GM18907 (cell line): ENCODE measurements at regions not wholly inside any gene's neighbourhood (a gene's known extent, or its start where the extent isn't known, plus 50 kb on each side); places are given as distances from the start of the nearest gene placed in this dataset.

Source experiments
- ATAC-seq: cut with Tn5 transposase; IDR thresholded peaks from one replicate; pipeline ENCODE4 v1.9.1; 2021; ENCODE audit warnings: mild to moderate bottlenecking, moderate library complexity; ENCODE audit not compliant: unreplicated experiment

GRCh38 chr11:116134450-116134849, 630.2 kb upstream of the CADM1 start:
- no peak for ATAC-seq

DNA sequence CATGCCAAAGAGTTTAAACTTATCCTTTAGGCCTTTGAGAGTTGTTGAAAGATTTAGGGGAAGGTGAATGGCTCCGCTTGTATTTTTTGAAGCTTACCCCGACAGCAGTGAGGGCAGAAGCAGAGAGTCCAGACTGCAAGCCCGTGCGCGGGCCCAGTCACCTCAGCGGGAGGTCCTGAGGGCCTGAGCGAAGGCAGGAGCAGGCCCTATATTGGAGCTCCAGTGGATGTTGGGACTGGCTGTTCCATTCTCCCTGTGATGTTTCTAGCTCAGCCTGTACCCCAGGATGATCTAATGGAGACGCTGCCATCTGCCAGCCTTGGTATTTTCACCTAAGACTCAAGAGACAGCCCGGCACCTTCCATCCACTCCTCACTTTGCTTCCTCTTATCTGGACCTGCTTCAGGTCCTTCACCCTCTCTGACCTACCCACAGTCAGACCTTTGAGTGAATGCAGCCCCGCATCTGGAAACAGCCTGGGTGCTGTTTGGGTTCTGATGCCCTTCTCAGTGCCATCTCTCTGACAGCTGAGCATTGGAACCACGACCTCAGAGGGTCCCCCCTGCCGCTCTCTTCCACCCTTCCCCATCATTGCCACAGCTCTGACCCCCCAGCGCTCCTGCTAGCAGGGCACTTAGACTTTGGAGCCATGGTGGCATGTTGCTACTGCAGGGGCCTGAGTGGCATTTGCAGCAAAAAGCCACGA, 628.2 kb upstream of the CADM1 start:
- no peak for ATAC-seq

DNA sequence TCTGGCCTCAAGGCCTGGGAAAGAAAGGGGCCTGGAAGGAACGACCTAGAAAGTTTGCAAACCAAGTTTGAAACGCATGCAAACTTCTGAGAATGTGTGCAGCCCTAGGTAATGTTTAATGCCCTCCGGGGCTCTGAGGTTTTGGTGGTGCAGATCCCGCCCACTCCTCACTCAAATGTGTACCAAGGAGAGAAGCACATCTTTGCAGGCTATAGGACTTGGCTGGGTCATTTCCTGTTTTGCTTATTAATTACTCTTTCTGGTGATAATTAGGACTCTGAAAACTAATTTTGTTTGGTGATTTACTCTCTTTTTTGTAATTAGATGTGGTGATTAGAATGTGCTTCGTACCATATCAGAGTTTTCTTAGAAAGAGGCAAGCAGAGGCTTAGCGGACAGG, 625.9 kb upstream of the CADM1 start:
- no peak for ATAC-seq

DNA sequence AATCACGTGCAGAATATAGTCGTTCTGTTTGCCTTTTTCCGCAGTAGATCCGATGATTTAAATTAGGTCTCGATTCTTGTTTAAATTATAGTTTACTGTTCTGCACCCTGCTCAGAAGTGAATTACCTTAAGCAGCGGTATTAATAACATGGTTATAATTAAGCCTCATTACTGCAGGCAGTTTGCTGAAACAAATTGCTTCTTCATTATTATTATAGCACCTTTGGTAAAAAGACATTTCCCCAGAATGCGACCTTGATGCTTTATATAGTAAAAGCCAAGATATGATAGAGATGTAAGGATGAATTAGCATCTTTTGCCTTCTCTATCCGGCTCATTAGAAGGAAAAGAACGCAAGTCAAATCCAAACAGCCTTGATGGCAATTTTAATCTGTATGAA, 625.2 kb upstream of the CADM1 start:
- no peak for ATAC-seq

- no peak for ATAC-seq
These were observed 622.3 kb upstream of the CADM1 start for GRCh38 chr11:116126562-116126961.

DNA sequence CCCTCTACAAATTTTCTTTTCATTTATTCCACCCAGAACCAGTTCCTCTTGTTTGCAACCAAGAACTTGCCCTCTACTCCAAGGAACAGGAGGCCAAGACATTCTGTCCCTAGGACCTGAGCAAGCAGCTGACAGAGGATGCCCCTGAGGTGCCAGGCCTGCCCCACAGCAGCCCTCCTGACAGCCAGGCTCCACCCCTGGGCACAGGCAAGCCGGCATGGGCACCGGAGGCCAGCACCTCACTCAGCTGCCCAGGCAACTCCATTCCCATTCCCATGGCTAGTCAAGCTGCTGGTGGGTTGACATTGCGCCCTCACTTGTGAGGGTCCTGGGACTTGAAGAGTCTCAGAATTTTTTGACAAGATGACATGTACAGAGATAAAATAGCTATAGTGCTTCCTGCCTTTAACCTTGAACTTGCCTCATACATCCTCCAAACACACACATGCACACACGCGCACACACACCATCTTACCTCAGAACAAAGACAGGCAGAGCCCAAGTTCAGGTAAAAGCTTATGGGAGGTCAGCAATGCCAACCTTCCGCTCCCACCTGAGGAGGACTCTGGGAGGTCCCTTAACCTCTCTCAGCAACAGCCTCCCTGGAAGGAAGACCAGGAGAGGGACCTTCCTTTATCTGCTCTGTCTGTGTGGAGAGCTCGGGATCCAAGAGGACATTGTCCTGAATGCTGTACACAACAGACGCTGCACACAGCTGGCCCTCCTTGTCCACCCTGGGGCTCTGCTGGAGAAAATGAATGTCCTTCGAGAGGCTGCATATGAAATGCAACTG, 620.9 kb upstream of the CADM1 start:
- no peak for ATAC-seq

- ATAC-seq: no peak
These were observed 619.5 kb upstream of the CADM1 start for GRCh38 chr11:116123739-116124138.

GRCh38 chr11:116122697-116123472, 618.7 kb upstream of the CADM1 start:
- no peak for ATAC-seq

GRCh38 chr11:116119158-116119557, 614.9 kb upstream of the CADM1 start:
- no peak for ATAC-seq

DNA sequence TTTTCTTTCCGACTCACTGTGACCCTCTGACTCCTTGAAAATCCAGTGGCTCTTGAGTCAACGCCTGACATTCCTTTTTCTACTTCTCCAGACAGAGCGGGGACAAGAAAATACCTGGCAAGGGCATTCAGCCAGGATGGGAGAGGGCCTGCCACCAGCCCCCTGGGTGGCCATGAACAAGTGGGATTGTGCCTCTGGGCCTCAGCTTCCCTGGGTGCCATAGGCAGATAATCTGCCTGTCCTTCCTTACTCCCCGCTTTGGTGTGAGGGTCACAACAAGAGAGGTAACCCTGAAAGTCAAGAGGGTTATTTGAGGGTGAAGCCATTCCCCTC, 613.9 kb upstream of the CADM1 start:
- ATAC-seq: no peak

DNA sequence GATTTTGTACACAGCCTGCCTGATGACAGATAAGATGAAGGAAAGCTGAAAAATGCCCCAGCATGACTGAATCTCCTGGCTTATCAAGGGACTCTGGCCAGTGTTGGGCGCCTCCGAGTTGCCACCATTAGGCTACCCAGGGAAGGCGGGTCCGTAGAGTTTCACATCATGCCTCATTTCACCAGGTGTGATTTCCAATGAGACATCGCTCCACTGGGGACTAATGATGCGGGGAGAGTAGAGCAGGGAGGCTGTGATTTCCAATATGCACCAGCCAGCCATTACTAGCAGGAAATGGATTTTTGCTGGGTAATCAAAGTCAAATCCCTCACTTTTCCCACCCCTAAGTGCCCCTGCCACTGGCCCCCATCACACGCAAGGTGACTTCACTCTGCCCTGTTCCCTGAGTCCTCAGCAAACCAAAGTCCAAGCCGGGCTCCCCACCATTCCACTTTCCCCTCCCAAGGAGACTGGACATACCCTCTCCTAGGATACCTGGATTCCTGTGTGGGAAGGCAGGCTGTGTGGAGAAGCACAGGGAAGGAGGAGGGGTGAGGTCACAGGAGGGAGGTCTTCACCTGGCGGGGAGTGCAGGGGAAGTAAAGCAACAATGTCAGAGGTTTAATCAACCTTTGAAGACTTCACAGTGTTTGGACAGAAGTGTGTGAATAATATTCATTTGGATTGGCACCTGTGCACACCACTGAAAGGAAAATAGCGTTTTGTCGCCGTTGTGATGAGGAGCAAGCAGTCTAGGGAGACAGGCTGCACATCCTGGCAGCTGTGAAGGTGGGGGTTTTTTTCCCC, 613.3 kb upstream of the CADM1 start:
- no peak for ATAC-seq

- no peak for ATAC-seq
These were observed 611.6 kb upstream of the CADM1 start for GRCh38 chr11:116115801-116116200.

DNA sequence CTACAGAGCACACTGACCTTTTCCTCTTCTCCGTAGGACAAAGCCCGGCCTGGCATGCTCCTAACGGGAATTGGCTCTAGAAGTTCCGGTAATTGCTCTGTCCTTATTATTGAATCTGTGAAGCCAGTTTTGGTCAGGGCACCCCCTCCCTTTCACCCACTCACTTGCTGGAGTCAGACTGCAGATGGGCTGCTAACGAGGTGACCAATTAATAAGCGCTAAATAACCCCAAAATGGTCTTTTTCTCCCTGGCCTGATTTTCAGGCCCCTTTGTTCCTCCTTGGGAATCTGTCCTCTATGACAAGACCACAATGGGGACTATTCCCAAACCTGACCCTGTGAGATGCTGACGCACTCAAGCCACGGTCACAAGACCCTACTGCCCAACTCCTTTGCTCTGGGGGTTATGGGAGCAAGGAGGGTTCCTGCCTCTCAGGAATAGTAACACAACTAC, 610.0 kb upstream of the CADM1 start:
- ATAC-seq: no peak

GRCh38 chr11:116112087-116112935, 608.1 kb upstream of the CADM1 start:
- no peak for ATAC-seq

GRCh38 chr11:116111546-116111945, 607.3 kb upstream of the CADM1 start:
- no peak for ATAC-seq

- ATAC-seq: no peak
These were observed 606.6 kb upstream of the CADM1 start for GRCh38 chr11:116110802-116111201.

DNA sequence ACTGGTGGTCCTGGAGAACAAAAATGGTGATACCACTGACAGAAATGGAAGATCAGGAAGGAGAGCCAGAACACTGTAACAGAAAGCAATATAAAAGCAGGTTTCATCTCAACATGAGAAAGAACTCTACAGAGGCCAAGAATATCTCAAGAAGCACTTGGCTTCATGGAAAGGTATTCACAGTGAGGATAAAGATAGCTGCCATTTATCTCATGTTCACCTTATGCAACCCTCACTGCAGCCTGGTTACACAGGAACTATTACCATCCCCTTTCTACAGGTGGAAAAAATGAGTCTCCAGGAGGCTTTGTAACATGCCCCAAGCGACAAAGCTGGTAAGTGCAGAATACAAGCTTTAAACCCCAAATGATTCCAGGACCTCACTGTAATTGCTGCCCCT, 606.1 kb upstream of the CADM1 start:
- no peak for ATAC-seq

DNA sequence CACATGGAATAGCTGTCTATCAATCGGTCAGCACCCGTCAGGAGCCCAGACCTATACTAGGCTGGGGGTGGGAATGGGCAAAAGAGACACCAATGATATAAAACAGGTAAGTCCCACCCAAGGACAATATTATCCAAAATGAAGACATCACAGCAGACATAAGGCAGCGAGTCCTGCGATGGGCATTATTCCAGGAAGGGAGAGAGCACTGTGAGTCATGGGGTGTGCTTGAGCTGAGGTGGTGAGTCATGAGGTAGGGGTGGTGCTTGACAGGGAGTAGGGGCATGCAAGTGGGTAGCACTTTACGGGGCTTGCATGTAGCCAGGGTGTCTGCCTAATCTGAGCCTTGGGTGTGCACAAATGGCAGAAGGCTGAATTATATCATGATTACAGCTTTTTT, 605.0 kb upstream of the CADM1 start:
- ATAC-seq: no peak

GRCh38 chr11:116108161-116108560, 603.9 kb upstream of the CADM1 start:
- no peak for ATAC-seq

GRCh38 chr11:116107229-116107628, 603.0 kb upstream of the CADM1 start:
- ATAC-seq: no peak
